ENCODE measurements at regions not wholly inside any gene's neighbourhood (a gene's known extent, or its start where the extent isn't known, plus 50 kb on each side); places are given as distances from the start of the nearest gene placed in this dataset.

- DNase-seq (ENCODE audit: low read depth, low spot score), result no peak
- H3K4me2 ChIP-seq (ENCODE audit: control insufficient read depth, insufficient read depth), result no peak overlapping the region
- POLR2A ChIA-PET, result no interaction called here
- no TSS peak for BruUV-seq (replicated peaks)
- intact Hi-C loops (cut with micrococcal nuclease; ENCODE audit: unreplicated experiment), result no loop called here
- TF ChIP-seq ZBED1 (IDR thresholded peaks at IDR 0.05; ENCODE audit: borderline replicate concordance) (no peak), SRF (IDR thresholded peaks at IDR 0.05; ENCODE audit: low read depth in 2 of 2, low read length in 2 of 2) (no peak), SIN3A (IDR thresholded peaks at IDR 0.05; ENCODE audit: low read depth, low read length) (no peak), TBL1XR1 (IDR thresholded peaks at IDR 0.05; ENCODE audit: low read depth, low read length) (no peak), CBX3 (IDR thresholded peaks at IDR 0.05; ENCODE audit: borderline replicate concordance, low read depth) (no peak), ELK1 (IDR thresholded peaks at IDR 0.05; ENCODE audit: low read depth, low read length) (no peak), NFIC (IDR thresholded peaks at IDR 0.05; ENCODE audit: low read depth, low read length) (no peak), EZH2 (IDR thresholded peaks at IDR 0.05; ENCODE audit: borderline replicate concordance, control insufficient read depth, low read depth, low read length) (no peak), STAT3 (IDR thresholded peaks at IDR 0.05; ENCODE audit: low read depth, low read length) (no peak), RBBP5 (conservative IDR thresholded peaks at IDR 0.05) (no peak), SREBF2 (IDR thresholded peaks at IDR 0.05; ENCODE audit: low read length) (no peak)
- in situ Hi-C loops (cut with MboI), result no loop called here
- ATAC-seq, result no peak
- H3K4me1 ChIP-seq (ENCODE audit: control insufficient read depth, insufficient read depth, low read length), result no peaks in the 10 kb centered on the region
- CTCF ChIA-PET, result no interaction called here
- no peak overlapping the region for H3K27ac ChIP-seq (ENCODE audit: control insufficient read depth, insufficient read depth)
- no peak overlapping the region for H2AFZ ChIP-seq (ENCODE audit: control insufficient read depth, low read depth, low read length)
- no peaks in the 10 kb centered on the region for H3K27me3 ChIP-seq (replicated peaks in 1 of 2; ENCODE audit: control insufficient read depth in 2 of 2, insufficient read depth in 2 of 2, low read length in 1 of 2)
- H3K9ac ChIP-seq (ENCODE audit: control insufficient read depth, insufficient read depth, low read length), result no peak overlapping the region
- no peaks in the 10 kb centered on the region for H3K79me2 ChIP-seq (ENCODE audit: control insufficient read depth, insufficient read depth, low read length)
- SMC1A ChIA-PET (ENCODE audit: uncharacterized antibody, unreplicated experiment), result no interaction called here
- RAD21 ChIA-PET (ENCODE audit: unreplicated experiment), result no interaction called here
- no peaks in the 10 kb centered on the region for H3K36me3 ChIP-seq (ENCODE audit: control insufficient read depth in 2 of 2, insufficient read depth in 2 of 2, low read length in 1 of 2)
- H4K20me1 ChIP-seq (ENCODE audit: control insufficient read depth, insufficient read depth), result no peaks in the 10 kb centered on the region
- H3K4me3 ChIP-seq, result no peak overlapping the region
- H3K9me3 ChIP-seq (replicated peaks; ENCODE audit: control insufficient read depth, insufficient read depth, low read length), result no peaks in the 10 kb centered on the region
- no peak for FAIRE-seq
These were observed 473.3 kb upstream of the ADGRL3 start for GRCh38 chr4:60726779-60727178.

All from GM12878 (cell line).